Sigmoid colon (tissue), 6 donors: ENCODE measurements at regions not wholly inside any gene's neighbourhood (a gene's known extent, or its start where the extent isn't known, plus 50 kb on each side); places are given as distances from the start of the nearest gene placed in this dataset.
"Not testable (repeated sequence)": the region's sequence is repeated elsewhere in the genome, so short reads cannot be mapped to it uniquely, and the experiment has no call there.

Experiments
- DNase-seq: peaks from one replicate; pipeline ENCODE4 v3.0.0-alpha.2; 2019
- H3K27ac ChIP-seq, 4 donors: fragments of 200-600 bp; sonication (generic); one replicate each; pipeline ENCODE4 v1.5.1; 2016 to 2019; ENCODE audit warnings: mild to moderate bottlenecking in 1 of 4
- H3K27me3 ChIP-seq, 3 donors: fragments of 200-600 bp; sonication (generic); one replicate each; pipeline ENCODE4 v1.5.1; 2019; ENCODE audit warnings: mild to moderate bottlenecking in 1 of 3
- H3K36me3 ChIP-seq, 4 donors: fragments of 200-600 bp; sonication (generic); one replicate each; pipeline ENCODE4 v1.5.1; 2016 to 2019
- H3K4me1 ChIP-seq, 4 donors: fragments of 200-600 bp; sonication (generic); one replicate each; pipeline ENCODE4 v1.5.1; 2017 to 2019
- H3K4me3 ChIP-seq, 4 donors: fragments of 200-600 bp; sonication (generic); one replicate each; pipeline ENCODE4 v1.5.1; 2017 to 2019; ENCODE audit warnings: mild to moderate bottlenecking in 2 of 4, moderate library complexity in 1 of 4
- H3K9me3 ChIP-seq, 4 donors: fragments of 200-600 bp in 3 of 4; sonication (generic) in 3 of 4; one replicate each; pipeline versions ENCODE4 v1.5.1 to v1.6.1; 2013 to 2019
- EP300 ChIP-seq, 4 donors: sonication (generic); formaldehyde crosslinking; IDR thresholded peaks; one replicate each; pipeline ENCODE4 v1.6.1; 2017; ENCODE audit warnings: antibody characterized with exemption in 4 of 4
- POLR2A ChIP-seq, 2 donors: fragments of 450-650 bp; IDR thresholded peaks; one replicate each; pipeline ENCODE4 v1.6.1; 2016; ENCODE audit warnings: antibody characterized with exemption in 2 of 2, mild to moderate bottlenecking in 2 of 2, moderate library complexity in 2 of 2
- POLR2AphosphoS5 ChIP-seq, 4 donors: sonication (generic); formaldehyde crosslinking; IDR thresholded peaks; one replicate each; pipeline ENCODE4 v1.6.1; 2017; ENCODE audit warnings: antibody characterized with exemption in 4 of 4
- WGBS, 2 donors: extraction: QIAGEN DNeasy Blood & Tissue Kit; methylation state at CpG; one replicate each; pipeline ENCODE4 v1.1.7; 2013; 5-methylcytosine and 5-hydroxymethylcytosine counted together
- intact Hi-C: fragments of 100-400 bp; cut with DNase I; formaldehyde crosslinking; loops from one replicate; pipeline ENCODE4 v1.15.1; 2023
- TF ChIP-seq, protein P1 (sequence below), 4 experiments: fragments of 450-650 bp in 3 of 4; fragments of 200-600 bp in 1 of 4; IDR thresholded peaks; one replicate each; pipeline ENCODE4 v1.5.1; 2016 to 2019; ENCODE audit warnings: antibody characterized with exemption in 4 of 4, mild to moderate bottlenecking in 3 of 4, moderate library complexity in 2 of 4
- donor health status: healthy with polysubstance abuse.
- donor health status: healthy.

DNA sequence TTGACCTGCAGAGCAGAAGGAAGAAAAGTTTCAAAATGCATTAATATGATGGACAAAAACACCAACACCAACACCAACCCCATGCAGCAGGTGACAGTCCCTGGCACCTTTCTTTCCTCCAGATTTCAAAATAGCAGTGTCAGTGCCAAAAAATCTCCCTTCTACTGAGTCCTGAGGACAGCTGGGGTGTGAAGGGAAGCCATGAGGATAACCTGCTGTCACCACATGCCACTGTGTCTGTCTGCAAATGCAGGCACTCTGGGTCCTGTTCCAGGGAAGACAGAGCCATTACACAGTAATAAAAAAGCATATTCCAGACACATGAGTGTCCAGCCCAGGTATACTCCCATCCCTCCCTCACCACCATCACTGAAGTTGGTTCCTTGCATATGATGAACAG, 187.5 kb downstream of the BMP15 start:
- TF ChIP-seq POLR2A (IDR thresholded peaks at IDR 0.05) (no peak), EP300 (IDR thresholded peaks at IDR 0.05) (no peak), POLR2AphosphoS5 (IDR thresholded peaks at IDR 0.05) (no peak)
- TF ChIP-seq, protein P1, sequence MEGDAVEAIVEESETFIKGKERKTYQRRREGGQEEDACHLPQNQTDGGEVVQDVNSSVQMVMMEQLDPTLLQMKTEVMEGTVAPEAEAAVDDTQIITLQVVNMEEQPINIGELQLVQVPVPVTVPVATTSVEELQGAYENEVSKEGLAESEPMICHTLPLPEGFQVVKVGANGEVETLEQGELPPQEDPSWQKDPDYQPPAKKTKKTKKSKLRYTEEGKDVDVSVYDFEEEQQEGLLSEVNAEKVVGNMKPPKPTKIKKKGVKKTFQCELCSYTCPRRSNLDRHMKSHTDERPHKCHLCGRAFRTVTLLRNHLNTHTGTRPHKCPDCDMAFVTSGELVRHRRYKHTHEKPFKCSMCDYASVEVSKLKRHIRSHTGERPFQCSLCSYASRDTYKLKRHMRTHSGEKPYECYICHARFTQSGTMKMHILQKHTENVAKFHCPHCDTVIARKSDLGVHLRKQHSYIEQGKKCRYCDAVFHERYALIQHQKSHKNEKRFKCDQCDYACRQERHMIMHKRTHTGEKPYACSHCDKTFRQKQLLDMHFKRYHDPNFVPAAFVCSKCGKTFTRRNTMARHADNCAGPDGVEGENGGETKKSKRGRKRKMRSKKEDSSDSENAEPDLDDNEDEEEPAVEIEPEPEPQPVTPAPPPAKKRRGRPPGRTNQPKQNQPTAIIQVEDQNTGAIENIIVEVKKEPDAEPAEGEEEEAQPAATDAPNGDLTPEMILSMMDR (IDR thresholded peaks at IDR 0.05): no peak
- no peak for DNase-seq
- Histone ChIP-seq H3K36me3 (no peaks in the 10 kb centered on the region), H3K4me1 (no peaks in the 10 kb centered on the region), H3K4me3 (no peak overlapping the region), H3K27me3 (no peaks in the 10 kb centered on the region), H3K27ac (no peak overlapping the region), H3K9me3 (no peaks in the 10 kb centered on the region)
- intact Hi-C loops: no loop called here

- H3K4me1 ChIP-seq, DNase-seq, H3K27ac ChIP-seq, intact Hi-C loops, H3K4me3 ChIP-seq, H3K9me3 ChIP-seq, H3K27me3 ChIP-seq, H3K36me3 ChIP-seq: not testable (repeated sequence)
- WGBS, 2 donors: 95% methylated on average over 48 to 49 of the region's 52 CpGs
Observed at GRCh38 chrX:51119058-51119926, 208.8 kb downstream of the BMP15 start.

- intact Hi-C loops, H3K9me3 ChIP-seq, H3K27ac ChIP-seq, DNase-seq, H3K36me3 ChIP-seq, H3K4me3 ChIP-seq, H3K27me3 ChIP-seq, H3K4me1 ChIP-seq: not testable (repeated sequence)
- WGBS, 2 donors: 90 to 98% methylated on average over 4 of the region's 4 CpGs
Observed at GRCh38 chrX:51125743-51126142, 206.9 kb upstream of the NUDT10 start.

- WGBS, 2 donors: 33 to 39% methylated on average over 3 of the region's 3 CpGs
- Histone ChIP-seq H3K27ac (no peak overlapping the region), H3K27me3 (no peaks in the 10 kb centered on the region), H3K9me3 (no peaks in the 10 kb centered on the region), H3K4me3 (no peak overlapping the region), H3K4me1 (no peaks in the 10 kb centered on the region), H3K36me3 (no peaks in the 10 kb centered on the region)
- DNase-seq: no peak
- intact Hi-C loops: loop anchor here (10.0 kb wide), 2 partner anchors 280 to 320 kb away; no protein-coding TSS in a partner anchor
- TF ChIP-seq, protein P1 (IDR thresholded peaks at IDR 0.05): peak in 2 of 4 experiments; percentile 10 to 44
- TF ChIP-seq EP300 (IDR thresholded peaks at IDR 0.05): no peak
Observed at GRCh38 chrX:51144828-51145442, 187.7 kb upstream of the NUDT10 start.

- WGBS, 2 donors: 4 to 21% methylated on average over 2 of the region's 2 CpGs
- no peak for TF ChIP-seq POLR2A (IDR thresholded peaks at IDR 0.05)
- TF ChIP-seq POLR2AphosphoS5 (IDR thresholded peaks at IDR 0.05): no peak
Observed at GRCh38 chrX:51148848-51149247, 183.8 kb upstream of the NUDT10 start.

GRCh38 chrX:51151734-51152133, 180.9 kb upstream of the NUDT10 start:
- TF ChIP-seq, protein P1 (IDR thresholded peaks at IDR 0.05): no peak
- TF ChIP-seq POLR2AphosphoS5 (IDR thresholded peaks at IDR 0.05) (no peak), POLR2A (IDR thresholded peaks at IDR 0.05) (no peak), EP300 (IDR thresholded peaks at IDR 0.05) (no peak)
- Histone ChIP-seq H3K27ac (no peak overlapping the region), H3K36me3 (no peaks in the 10 kb centered on the region), H3K27me3 (no peaks in the 10 kb centered on the region), H3K4me3 (no peak overlapping the region), H3K4me1 (no peaks in the 10 kb centered on the region), H3K9me3 (no peaks in the 10 kb centered on the region)
- WGBS, 2 donors: 58 to 61% methylated on average over 1 of the region's 1 CpG
- no peak for DNase-seq
- intact Hi-C loops: no loop called here

More at GRCh38 chrX:51148848-51149247, 183.8 kb upstream of the NUDT10 start:
- Histone ChIP-seq H3K4me1 (no peaks in the 10 kb centered on the region), H3K27me3 (no peaks in the 10 kb centered on the region), H3K9me3 (no peaks in the 10 kb centered on the region), H3K4me3 (no peak overlapping the region), H3K27ac (no peak overlapping the region), H3K36me3 (no peaks in the 10 kb centered on the region)
- intact Hi-C loops: loop anchor here (10.0 kb wide), 2 partner anchors 276 to 316 kb away; no protein-coding TSS in a partner anchor
- no peak for DNase-seq
